ENCODE measurements at regions not wholly inside any gene's neighbourhood (a gene's known extent, or its start where the extent isn't known, plus 50 kb on each side); places are given as distances from the start of the nearest gene placed in this dataset.

- ChIA-PET CTCF (no interaction called here), POLR2A (no interaction called here)
- H3K36me3 ChIP-seq (ENCODE audit: control insufficient read depth, insufficient read depth, low read length) = no peaks in the 10 kb centered on the region
- no peak for DNase-seq (ENCODE audit: low read depth)
- no peaks in the 10 kb centered on the region for H3K27me3 ChIP-seq (ENCODE audit: control insufficient read depth, insufficient read depth, low read length)
- no peak for TF ChIP-seq CTCF (IDR thresholded peaks at IDR 0.05; ENCODE audit: insufficient read depth, low read depth, low read length)
- no peak overlapping the region for H3K4me3 ChIP-seq (ENCODE audit: low read depth, low read length)
Observed at GRCh38 chr15:92268900-92269299, 124.8 kb upstream of the ST8SIA2 start.

GRCh38 chr15:92271179-92271578 lies 122.5 kb upstream of the ST8SIA2 start:
- CTCF ChIA-PET = no interaction called here

GRCh38 chr15:92272106-92272505 lies 121.6 kb upstream of the ST8SIA2 start:
- H3K4me3 ChIP-seq (ENCODE audit: low read depth, low read length) = no peak overlapping the region
- no peaks in the 10 kb centered on the region for H3K27me3 ChIP-seq (ENCODE audit: control insufficient read depth, insufficient read depth, low read length)
- no peak for TF ChIP-seq CTCF (IDR thresholded peaks at IDR 0.05; ENCODE audit: insufficient read depth, low read depth, low read length)
- H3K36me3 ChIP-seq (ENCODE audit: control insufficient read depth, insufficient read depth, low read length) = no peaks in the 10 kb centered on the region
- CTCF ChIA-PET = no interaction called here
- POLR2A ChIA-PET = no interaction called here
- no peak for DNase-seq (ENCODE audit: low read depth)

More at GRCh38 chr15:92271179-92271578, 122.5 kb upstream of the ST8SIA2 start:
- Histone ChIP-seq H3K27me3 (ENCODE audit: control insufficient read depth, insufficient read depth, low read length) (no peaks in the 10 kb centered on the region), H3K4me3 (ENCODE audit: low read depth, low read length) (no peak overlapping the region), H3K36me3 (ENCODE audit: control insufficient read depth, insufficient read depth, low read length) (no peaks in the 10 kb centered on the region)
- POLR2A ChIA-PET = no interaction called here
- DNase-seq (ENCODE audit: low read depth) = no peak
- TF ChIP-seq CTCF (IDR thresholded peaks at IDR 0.05; ENCODE audit: insufficient read depth, low read depth, low read length) = no peak

- Histone ChIP-seq H3K4me3 (ENCODE audit: low read depth, low read length) (no peak overlapping the region), H3K36me3 (ENCODE audit: control insufficient read depth, insufficient read depth, low read length) (no peaks in the 10 kb centered on the region), H3K27me3 (ENCODE audit: control insufficient read depth, insufficient read depth, low read length) (no peaks in the 10 kb centered on the region)
- DNase-seq (ENCODE audit: low read depth) = no peak
- no peak for TF ChIP-seq CTCF (IDR thresholded peaks at IDR 0.05; ENCODE audit: insufficient read depth, low read depth, low read length)
- POLR2A ChIA-PET = no interaction called here
- CTCF ChIA-PET = no interaction called here
Observed at GRCh38 chr15:92273286-92273685, 120.4 kb upstream of the ST8SIA2 start.

GRCh38 chr15:92273723-92274122 lies 120.0 kb upstream of the ST8SIA2 start:
- Histone ChIP-seq H3K36me3 (ENCODE audit: control insufficient read depth, insufficient read depth, low read length) (no peaks in the 10 kb centered on the region), H3K4me3 (ENCODE audit: low read depth, low read length) (no peak overlapping the region), H3K27me3 (ENCODE audit: control insufficient read depth, insufficient read depth, low read length) (no peaks in the 10 kb centered on the region)
- no peak for DNase-seq (ENCODE audit: low read depth)
- no peak for TF ChIP-seq CTCF (IDR thresholded peaks at IDR 0.05; ENCODE audit: insufficient read depth, low read depth, low read length)
- ChIA-PET POLR2A (no interaction called here), CTCF (no interaction called here)

Measured in BJ (cell line).